ENCODE measurements at regions not wholly inside any gene's neighbourhood (a gene's known extent, or its start where the extent isn't known, plus 50 kb on each side); places are given as distances from the start of the nearest gene placed in this dataset.
"Not testable (repeated sequence)": the region's sequence is repeated elsewhere in the genome, so short reads cannot be mapped to it uniquely, and the experiment has no call there.

GRCh38 chr10:23585186-23585585, 146.3 kb downstream of the OTUD1 start:
- no peak overlapping the region for H3K27ac Mint-ChIP-seq (ENCODE audit: unreplicated experiment)
- no peak overlapping the region for H3K4me3 Mint-ChIP-seq (ENCODE audit: unreplicated experiment)
- no peak for TF ChIP-seq CTCF (IDR thresholded peaks at IDR 0.05)
- no peak for DNase-seq (ENCODE audit: extremely low spot score, unreplicated experiment)
- H3K36me3 Mint-ChIP-seq (ENCODE audit: unreplicated experiment) = no peaks in the 10 kb centered on the region
- H3K9me3 Mint-ChIP-seq (ENCODE audit: unreplicated experiment) = peaks cover 24% of the 10 kb centered on the region
- no peaks in the 10 kb centered on the region for H3K27me3 Mint-ChIP-seq (ENCODE audit: unreplicated experiment)
- no peaks in the 10 kb centered on the region for H3K4me1 Mint-ChIP-seq (ENCODE audit: unreplicated experiment)

GRCh38 chr10:23585666-23586065, 146.8 kb downstream of the OTUD1 start:
- H3K36me3 Mint-ChIP-seq (ENCODE audit: unreplicated experiment) = no peaks in the 10 kb centered on the region
- H3K27ac Mint-ChIP-seq (ENCODE audit: unreplicated experiment) = no peak overlapping the region
- H3K9me3 Mint-ChIP-seq (ENCODE audit: unreplicated experiment) = peaks cover 24% of the 10 kb centered on the region
- no peak for DNase-seq (ENCODE audit: extremely low spot score, unreplicated experiment)
- H3K27me3 Mint-ChIP-seq (ENCODE audit: unreplicated experiment) = no peaks in the 10 kb centered on the region
- no peaks in the 10 kb centered on the region for H3K4me1 Mint-ChIP-seq (ENCODE audit: unreplicated experiment)
- no peak for TF ChIP-seq CTCF (IDR thresholded peaks at IDR 0.05)
- H3K4me3 Mint-ChIP-seq (ENCODE audit: unreplicated experiment) = no peak overlapping the region

- peaks cover 46% of the 10 kb centered on the region for H3K9me3 Mint-ChIP-seq (ENCODE audit: unreplicated experiment)
- not testable (repeated sequence) for H3K4me3 Mint-ChIP-seq (ENCODE audit: unreplicated experiment); H3K4me1 Mint-ChIP-seq (ENCODE audit: unreplicated experiment); H3K27me3 Mint-ChIP-seq (ENCODE audit: unreplicated experiment); DNase-seq (ENCODE audit: extremely low spot score, unreplicated experiment); H3K36me3 Mint-ChIP-seq (ENCODE audit: unreplicated experiment); H3K27ac Mint-ChIP-seq (ENCODE audit: unreplicated experiment)
These were observed 156.4 kb downstream of the OTUD1 start for GRCh38 chr10:23595278-23595677.

GRCh38 chr10:23604613-23605012, 165.7 kb downstream of the OTUD1 start:
- TF ChIP-seq CTCF (IDR thresholded peaks at IDR 0.05) = no peak
- Mint-ChIP-seq H3K4me3 (ENCODE audit: unreplicated experiment) (no peak overlapping the region), H3K27me3 (ENCODE audit: unreplicated experiment) (no peaks in the 10 kb centered on the region), H3K27ac (ENCODE audit: unreplicated experiment) (no peak overlapping the region), H3K36me3 (ENCODE audit: unreplicated experiment) (no peaks in the 10 kb centered on the region), H3K9me3 (ENCODE audit: unreplicated experiment) (peaks cover 9% of the 10 kb centered on the region), H3K4me1 (ENCODE audit: unreplicated experiment) (no peaks in the 10 kb centered on the region)
- no peak for DNase-seq (ENCODE audit: extremely low spot score, unreplicated experiment)

DNA sequence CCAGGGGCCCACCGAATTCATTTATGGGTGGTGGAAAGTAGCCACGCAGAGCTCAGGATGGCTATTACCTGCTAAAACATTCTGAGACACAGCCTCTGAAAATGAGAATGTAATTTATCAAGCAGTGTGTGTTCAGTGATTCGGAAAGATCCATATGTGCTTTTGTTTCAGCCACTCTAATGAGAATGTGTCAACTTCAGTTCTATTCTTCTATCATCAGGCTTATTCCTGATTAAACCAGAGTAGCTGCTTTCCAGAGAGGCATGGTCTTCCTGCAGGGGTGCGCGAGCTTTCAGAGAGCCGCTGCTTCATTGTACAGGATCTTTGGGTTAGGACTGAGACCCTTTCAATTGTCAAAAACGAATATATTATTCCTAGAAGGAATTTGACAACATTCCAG, 167.6 kb downstream of the OTUD1 start:
- DNase-seq (ENCODE audit: extremely low spot score, unreplicated experiment) = no peak
- H3K4me1 Mint-ChIP-seq (ENCODE audit: unreplicated experiment) = no peaks in the 10 kb centered on the region
- no peak overlapping the region for H3K27ac Mint-ChIP-seq (ENCODE audit: unreplicated experiment)
- no peaks in the 10 kb centered on the region for H3K36me3 Mint-ChIP-seq (ENCODE audit: unreplicated experiment)
- TF ChIP-seq CTCF (IDR thresholded peaks at IDR 0.05) = no peak
- no peaks in the 10 kb centered on the region for H3K27me3 Mint-ChIP-seq (ENCODE audit: unreplicated experiment)
- H3K9me3 Mint-ChIP-seq (ENCODE audit: unreplicated experiment) = peaks cover 5% of the 10 kb centered on the region
- no peak overlapping the region for H3K4me3 Mint-ChIP-seq (ENCODE audit: unreplicated experiment)

DNA sequence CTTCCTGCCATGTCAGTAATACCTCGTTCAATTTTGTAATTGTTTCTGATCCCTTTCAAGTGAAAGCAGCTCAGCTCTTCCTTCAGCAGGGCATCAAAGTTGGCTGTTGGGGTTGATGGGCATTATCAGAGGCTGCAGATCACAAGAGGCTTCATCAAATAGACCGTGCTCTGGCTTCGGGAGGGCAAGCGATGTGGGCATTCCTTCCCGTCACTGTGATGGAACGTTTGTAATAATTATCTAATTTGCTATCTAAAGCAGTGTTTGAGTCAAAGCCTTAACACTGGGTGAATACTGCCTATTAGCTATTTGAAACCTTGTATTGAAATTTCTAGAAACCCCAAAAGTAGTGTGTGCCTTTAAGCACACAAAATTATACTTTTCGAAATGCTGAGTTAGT, 170.1 kb downstream of the OTUD1 start:
- no peak for DNase-seq (ENCODE audit: extremely low spot score, unreplicated experiment)
- Mint-ChIP-seq H3K4me1 (ENCODE audit: unreplicated experiment) (no peaks in the 10 kb centered on the region), H3K27ac (ENCODE audit: unreplicated experiment) (no peak overlapping the region), H3K27me3 (ENCODE audit: unreplicated experiment) (no peaks in the 10 kb centered on the region), H3K36me3 (ENCODE audit: unreplicated experiment) (no peaks in the 10 kb centered on the region), H3K9me3 (ENCODE audit: unreplicated experiment) (no peaks in the 10 kb centered on the region), H3K4me3 (ENCODE audit: unreplicated experiment) (no peak overlapping the region)
- no peak for TF ChIP-seq CTCF (IDR thresholded peaks at IDR 0.05)

Data from osteocyte (in vitro differentiated cells).